ENCODE measurements at regions not wholly inside any gene's neighbourhood (a gene's known extent, or its start where the extent isn't known, plus 50 kb on each side); places are given as distances from the start of the nearest gene placed in this dataset.

DNA sequence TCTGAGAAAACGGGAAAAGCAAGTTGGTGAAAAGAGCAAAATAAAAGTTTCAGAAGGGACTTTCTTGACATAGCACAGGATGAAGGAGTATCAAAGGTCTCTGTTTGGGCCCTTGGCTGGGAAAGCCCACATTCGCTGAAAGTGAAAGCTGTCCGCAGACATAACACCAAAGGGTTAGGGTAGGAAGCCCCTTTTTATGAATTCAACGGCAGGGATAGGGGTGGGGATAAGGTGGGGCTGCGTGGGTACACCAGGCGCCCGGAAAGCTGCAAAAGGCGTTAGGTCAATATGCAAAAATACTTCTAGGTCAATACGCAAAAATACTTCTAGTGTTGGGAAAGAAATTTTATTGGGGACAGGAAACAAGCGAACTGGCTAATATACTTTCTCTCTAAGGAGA lies 135.1 kb downstream of the OR2B2 start:
- TF ChIP-seq, protein P1, sequence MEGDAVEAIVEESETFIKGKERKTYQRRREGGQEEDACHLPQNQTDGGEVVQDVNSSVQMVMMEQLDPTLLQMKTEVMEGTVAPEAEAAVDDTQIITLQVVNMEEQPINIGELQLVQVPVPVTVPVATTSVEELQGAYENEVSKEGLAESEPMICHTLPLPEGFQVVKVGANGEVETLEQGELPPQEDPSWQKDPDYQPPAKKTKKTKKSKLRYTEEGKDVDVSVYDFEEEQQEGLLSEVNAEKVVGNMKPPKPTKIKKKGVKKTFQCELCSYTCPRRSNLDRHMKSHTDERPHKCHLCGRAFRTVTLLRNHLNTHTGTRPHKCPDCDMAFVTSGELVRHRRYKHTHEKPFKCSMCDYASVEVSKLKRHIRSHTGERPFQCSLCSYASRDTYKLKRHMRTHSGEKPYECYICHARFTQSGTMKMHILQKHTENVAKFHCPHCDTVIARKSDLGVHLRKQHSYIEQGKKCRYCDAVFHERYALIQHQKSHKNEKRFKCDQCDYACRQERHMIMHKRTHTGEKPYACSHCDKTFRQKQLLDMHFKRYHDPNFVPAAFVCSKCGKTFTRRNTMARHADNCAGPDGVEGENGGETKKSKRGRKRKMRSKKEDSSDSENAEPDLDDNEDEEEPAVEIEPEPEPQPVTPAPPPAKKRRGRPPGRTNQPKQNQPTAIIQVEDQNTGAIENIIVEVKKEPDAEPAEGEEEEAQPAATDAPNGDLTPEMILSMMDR (conservative IDR thresholded peaks at IDR 0.05): no peak
- no peak for TF ChIP-seq ZFX (IDR thresholded peaks at IDR 0.05)
